DND-41 (cell line): ENCODE measurements at regions not wholly inside any gene's neighbourhood (a gene's known extent, or its start where the extent isn't known, plus 50 kb on each side); places are given as distances from the start of the nearest gene placed in this dataset.

ENCODE experiments used
- ATAC-seq: fragments of 200-7000 bp; cut with Tn5 transposase; 3 replicates; pipeline ENCODE4 v1.9.1; 2021; ENCODE audit warnings: low read depth; ENCODE audit not compliant: insufficient read depth
- DNase-seq: peaks from one replicate; pipeline ENCODE4 v3.0.0-alpha.2; 2020
- H2AFZ ChIP-seq: 2 replicates; pipeline ENCODE4 v1.6.0; 2012; ENCODE audit warnings: low read depth, low read length
- H3K27ac ChIP-seq: 2 replicates; pipeline ENCODE4 v1.5.1; 2012; ENCODE audit warnings: low read length, inconsistent platforms
- H3K27me3 ChIP-seq: fragments of 200-600 bp; sonication (generic); 2 replicates; pipeline ENCODE4 v1.6.0; 2012; ENCODE audit warnings: low read length, mild to moderate bottlenecking, inconsistent platforms; ENCODE audit not compliant: insufficient read depth, poor library complexity
- H3K36me3 ChIP-seq: 2 replicates; pipeline ENCODE4 v1.5.1; 2012; ENCODE audit warnings: low read length, inconsistent platforms; ENCODE audit not compliant: insufficient read depth
- H3K4me1 ChIP-seq: 2 replicates; pipeline ENCODE4 v1.5.1; 2012; ENCODE audit warnings: mild to moderate bottlenecking, low read length; ENCODE audit not compliant: insufficient read depth
- H3K4me2 ChIP-seq: 2 replicates; pipeline ENCODE4 v1.6.0; 2012; ENCODE audit warnings: mild to moderate bottlenecking, moderate library complexity, low read length, inconsistent platforms; ENCODE audit not compliant: insufficient read depth
- H3K4me3 ChIP-seq, 2 experiments: fragments of 200-600 bp in 1 of 2; shearing (Covaris generic) in 1 of 2; 2 replicates each; pipeline ENCODE4 v1.5.1; 2012 to 2016; ENCODE audit warnings: inconsistent platforms in 2 of 2, low read length in 2 of 2, mild to moderate bottlenecking in 2 of 2, low read depth in 1 of 2, moderate library complexity in 1 of 2
- H3K79me2 ChIP-seq: 2 replicates; pipeline ENCODE4 v1.6.0; 2012; ENCODE audit warnings: low read length, inconsistent platforms; ENCODE audit not compliant: insufficient read depth
- H3K9ac ChIP-seq: 2 replicates; pipeline ENCODE4 v1.6.0; 2012; ENCODE audit warnings: low read depth, mild to moderate bottlenecking, inconsistent platforms, low read length, moderate library complexity
- H3K9me3 ChIP-seq: 2 replicates; pipeline ENCODE4 v1.5.1; 2012; ENCODE audit warnings: low read length, moderate library complexity, mild to moderate bottlenecking, inconsistent platforms; ENCODE audit not compliant: insufficient read depth, severe bottlenecking
- H4K20me1 ChIP-seq: 2 replicates; pipeline ENCODE4 v1.6.0; 2012; ENCODE audit warnings: low read length; ENCODE audit not compliant: insufficient read depth
- CTCF ChIP-seq: IDR thresholded peaks from 2 replicates; pipeline ENCODE4 v1.5.1; 2012; ENCODE audit warnings: borderline replicate concordance, low read length, moderate library complexity, mild to moderate bottlenecking; ENCODE audit not compliant: poor library complexity, severe bottlenecking; ENCODE audit errors: extremely low read depth
- EZH2 ChIP-seq: IDR thresholded peaks from 3 replicates; pipeline ENCODE4 v1.6.1; 2012; ENCODE audit warnings: borderline replicate concordance, low read depth, mild to moderate bottlenecking, moderate library complexity, low read length, inconsistent platforms; ENCODE audit not compliant: severe bottlenecking

GRCh38 chr6:84906514-84906913, 142.1 kb upstream of the TBX18 start:
- no peak overlapping the region for H2AFZ ChIP-seq
- DNase-seq = no peak

GRCh38 chr6:84905823-84906222, 141.4 kb upstream of the TBX18 start:
- H2AFZ ChIP-seq = no peak overlapping the region
- no peak for ATAC-seq
- no peaks in the 10 kb centered on the region for H3K79me2 ChIP-seq
- no peak for TF ChIP-seq EZH2
- no peak for TF ChIP-seq CTCF
- no peak overlapping the region for H3K4me2 ChIP-seq
- H4K20me1 ChIP-seq = no peaks in the 10 kb centered on the region
- no peak overlapping the region for H3K4me3 ChIP-seq
- H3K9me3 ChIP-seq = no peaks in the 10 kb centered on the region
- H3K36me3 ChIP-seq = no peaks in the 10 kb centered on the region
- no peak overlapping the region for H3K9ac ChIP-seq
- DNase-seq = no peak
- no peak overlapping the region for H3K27ac ChIP-seq
- H3K4me1 ChIP-seq = peaks cover 26% of the 10 kb centered on the region; the same call in 1 of the 2 replicates
- H3K27me3 ChIP-seq = no peaks in the 10 kb centered on the region

More at GRCh38 chr6:84906514-84906913, 142.1 kb upstream of the TBX18 start:
- Histone ChIP-seq H3K9ac (no peak overlapping the region), H3K27ac (no peak overlapping the region), H3K4me3 (no peak overlapping the region), H3K36me3 (no peaks in the 10 kb centered on the region), H3K4me1 (peaks cover 26% of the 10 kb centered on the region; the same call in 1 of the 2 replicates), H4K20me1 (no peaks in the 10 kb centered on the region), H3K4me2 (no peak overlapping the region), H3K79me2 (no peaks in the 10 kb centered on the region), H3K27me3 (no peaks in the 10 kb centered on the region), H3K9me3 (no peaks in the 10 kb centered on the region)
- TF ChIP-seq CTCF (no peak), EZH2 (no peak)
- ATAC-seq = no peak

- no peaks in the 10 kb centered on the region for H3K79me2 ChIP-seq
- no peak overlapping the region for H3K4me3 ChIP-seq
- H3K4me1 ChIP-seq = peaks cover 6% of the 10 kb centered on the region; the same call in 1 of the 2 replicates
- no peak overlapping the region for H3K4me2 ChIP-seq
- no peak for TF ChIP-seq EZH2
- no peak for TF ChIP-seq CTCF
- H3K27me3 ChIP-seq = no peaks in the 10 kb centered on the region
- H4K20me1 ChIP-seq = no peaks in the 10 kb centered on the region
- H3K36me3 ChIP-seq = no peaks in the 10 kb centered on the region
- H3K9ac ChIP-seq = no peak overlapping the region
- no peaks in the 10 kb centered on the region for H3K9me3 ChIP-seq
- no peak overlapping the region for H2AFZ ChIP-seq
- no peak for DNase-seq
- no peak for ATAC-seq
- no peak overlapping the region for H3K27ac ChIP-seq
Observed at GRCh38 chr6:84902354-84902928, 138.0 kb upstream of the TBX18 start.
